C1 segment of cervical spinal cord (tissue), 14 donors: ENCODE measurements at regions not wholly inside any gene's neighbourhood (a gene's known extent, or its start where the extent isn't known, plus 50 kb on each side); places are given as distances from the start of the nearest gene placed in this dataset.

ENCODE experiments used
- DNase-seq, 14 donors: peaks; one replicate each; lab custom pipeline; 2025; lab: John Stamatoyannopoulos, UW

DNA sequence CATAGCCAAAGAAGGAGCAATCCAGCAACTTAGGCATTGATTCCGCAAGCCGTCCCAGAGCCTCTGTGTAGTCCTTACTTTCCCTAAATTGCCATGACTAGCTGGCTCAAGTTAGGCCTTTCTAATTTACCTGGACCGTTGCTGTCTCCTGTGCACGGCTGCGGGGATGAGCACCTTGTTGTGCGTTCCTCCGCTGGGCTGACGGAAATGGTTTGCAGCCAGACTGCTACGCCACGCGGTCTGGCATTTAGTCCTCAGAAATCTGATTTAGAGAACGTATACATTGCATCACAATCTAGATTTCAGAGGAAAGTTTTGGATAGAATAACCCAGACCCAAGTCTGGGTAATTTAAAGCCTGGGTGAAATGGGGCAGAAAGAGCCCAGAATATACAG, 133.2 kb upstream of the ARHGAP5 start:
- peak in 1 of 14 donors; percentile 64 for DNase-seq

DNA sequence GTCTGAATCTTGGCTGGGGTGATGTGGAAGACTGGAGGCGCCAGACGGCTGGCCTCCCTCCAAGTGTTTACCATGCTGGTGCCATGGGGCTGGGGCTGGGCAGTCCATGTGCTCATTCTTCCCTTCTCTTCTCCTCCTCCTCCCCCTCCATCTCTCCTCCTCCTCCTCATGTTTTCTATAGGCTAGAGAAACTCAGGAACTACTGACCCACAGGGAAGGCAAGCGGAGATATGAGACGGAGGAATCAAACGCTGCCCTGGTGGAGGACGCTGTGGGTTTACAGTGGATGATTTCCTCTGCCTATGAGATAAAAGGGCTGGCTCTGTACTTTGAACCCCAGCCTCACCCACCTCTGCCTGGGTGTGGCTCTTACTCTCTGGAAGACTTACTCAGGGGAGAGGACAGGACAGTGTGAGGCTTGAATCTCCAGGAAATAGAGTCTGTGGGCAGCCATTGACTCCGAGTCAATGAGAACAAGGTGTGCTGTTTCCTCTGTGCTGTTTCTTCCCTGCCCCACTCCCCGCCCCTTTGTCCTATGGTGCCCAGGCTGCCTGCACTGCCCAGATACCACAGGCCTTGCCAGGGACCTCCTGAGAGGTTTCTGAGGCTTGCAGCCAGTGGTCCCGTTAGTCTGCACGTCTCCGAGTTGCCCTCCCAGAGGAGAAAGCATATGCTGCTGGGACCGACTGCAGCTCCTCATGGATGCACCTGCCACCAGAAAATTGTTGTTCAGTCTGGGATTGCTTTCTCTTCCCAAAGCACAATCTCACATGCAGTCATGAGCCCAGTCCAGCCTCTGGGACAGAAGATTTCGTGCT, 132.6 kb upstream of the ARHGAP5 start:
- peak in 1 of 14 donors; percentile 83 for DNase-seq

DNA sequence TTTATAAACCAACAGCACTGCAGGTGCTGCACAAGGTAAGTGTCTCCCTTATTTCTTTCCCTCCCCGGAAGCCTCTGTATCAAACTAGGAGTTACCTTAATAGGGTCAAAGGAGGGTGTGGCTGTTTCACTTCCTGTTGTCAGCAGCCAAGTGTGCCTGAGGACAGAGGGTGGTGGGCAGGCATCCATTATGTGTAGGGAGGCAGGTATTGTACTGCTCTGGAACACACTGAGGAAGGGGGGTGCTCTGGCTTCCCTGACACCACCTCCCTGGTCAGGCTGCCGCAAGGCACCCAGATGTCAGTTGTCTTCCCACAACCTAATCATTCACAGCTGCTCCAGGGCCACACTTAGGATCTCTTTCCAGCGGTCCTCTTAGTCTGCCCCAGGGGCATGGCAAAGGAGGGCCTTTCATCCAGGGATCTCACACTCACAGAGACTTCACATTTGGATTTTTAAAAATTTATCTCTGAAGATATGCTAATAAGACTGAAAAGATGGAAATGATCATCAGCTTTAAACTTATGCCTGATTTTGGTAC, 132.0 kb upstream of the ARHGAP5 start:
- no peak for DNase-seq

DNA sequence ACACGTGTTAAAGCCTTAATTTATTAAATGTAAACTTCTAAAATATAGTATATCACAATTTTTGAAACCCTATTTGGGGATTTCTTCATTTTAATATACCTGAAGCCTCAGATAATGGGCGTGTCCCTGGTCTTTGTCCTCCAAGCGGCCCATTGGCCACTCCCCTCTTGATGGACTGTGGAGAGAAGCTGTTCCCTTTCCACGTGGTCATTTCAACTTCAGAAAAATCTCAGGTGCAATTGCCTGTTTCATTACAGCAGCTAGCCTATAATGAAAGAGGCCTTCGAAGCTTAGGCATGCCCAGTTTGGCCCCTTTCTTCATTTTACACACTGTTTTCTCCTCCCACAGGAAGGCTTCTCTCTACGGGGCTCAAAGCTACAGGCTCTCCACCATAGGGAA, 131.4 kb upstream of the ARHGAP5 start:
- DNase-seq, result no peak

DNA sequence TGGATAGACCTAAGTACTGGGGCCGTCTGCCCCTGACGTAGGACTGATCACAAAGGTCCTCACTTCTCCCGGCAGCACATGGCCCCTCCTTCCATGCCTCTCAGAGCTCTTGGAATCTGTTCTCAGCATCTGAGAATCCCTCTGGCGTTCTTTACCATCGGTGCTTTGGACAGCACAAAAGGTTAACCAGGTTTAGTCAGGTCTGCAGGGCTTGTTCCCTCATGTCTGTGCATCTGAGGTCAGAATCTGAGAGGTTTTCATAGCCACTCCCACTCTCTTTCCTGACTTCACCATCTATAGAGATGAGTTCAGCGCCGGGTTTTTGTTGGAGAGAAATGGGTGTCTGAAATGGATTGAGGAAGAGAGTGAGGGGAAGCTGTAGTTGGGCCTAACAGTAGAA, 130.0 kb upstream of the ARHGAP5 start:
- DNase-seq, result no peak

DNA sequence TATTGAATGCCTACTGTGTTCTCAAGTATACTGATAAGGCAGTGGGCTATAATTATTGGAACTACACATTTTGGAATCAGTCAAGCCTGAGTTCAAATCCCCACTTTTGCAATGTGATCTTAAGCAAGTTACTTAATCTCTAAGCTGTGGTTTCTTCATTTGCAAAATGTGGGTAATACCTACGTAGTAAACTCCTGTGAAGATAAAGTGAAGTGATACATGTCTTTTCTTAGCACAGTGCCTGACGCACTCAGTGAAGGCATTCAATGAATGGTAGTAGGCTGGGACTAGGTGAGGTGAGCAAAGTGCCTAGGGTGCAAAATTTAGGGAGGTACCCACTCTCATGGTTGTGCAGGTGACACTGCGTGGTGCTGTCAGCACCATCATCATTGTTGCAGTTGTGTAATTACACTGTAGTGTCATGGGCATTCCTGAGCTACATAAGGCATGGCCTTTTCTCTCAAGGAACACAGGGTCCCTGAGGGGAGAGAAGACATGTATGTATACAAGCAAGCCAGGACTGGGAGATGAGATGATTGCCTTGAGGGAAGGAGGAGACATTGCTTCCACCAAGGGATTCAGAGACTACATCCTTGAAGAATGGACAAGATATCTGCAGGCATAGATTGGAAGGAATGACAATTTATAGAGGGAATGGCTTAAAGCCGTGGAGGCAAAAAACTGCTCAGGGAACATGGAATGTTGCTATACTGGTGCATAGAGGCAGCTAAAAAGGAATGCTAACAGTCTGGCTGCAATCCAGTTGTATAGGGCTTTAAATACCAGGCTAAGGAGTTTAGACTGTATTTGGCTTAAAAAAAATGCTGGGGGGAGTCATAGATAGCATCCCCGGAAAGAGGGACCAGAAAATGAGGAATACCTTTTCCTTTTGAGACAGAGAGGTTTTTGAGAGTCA, 129.2 kb upstream of the ARHGAP5 start:
- no peak for DNase-seq

DNA sequence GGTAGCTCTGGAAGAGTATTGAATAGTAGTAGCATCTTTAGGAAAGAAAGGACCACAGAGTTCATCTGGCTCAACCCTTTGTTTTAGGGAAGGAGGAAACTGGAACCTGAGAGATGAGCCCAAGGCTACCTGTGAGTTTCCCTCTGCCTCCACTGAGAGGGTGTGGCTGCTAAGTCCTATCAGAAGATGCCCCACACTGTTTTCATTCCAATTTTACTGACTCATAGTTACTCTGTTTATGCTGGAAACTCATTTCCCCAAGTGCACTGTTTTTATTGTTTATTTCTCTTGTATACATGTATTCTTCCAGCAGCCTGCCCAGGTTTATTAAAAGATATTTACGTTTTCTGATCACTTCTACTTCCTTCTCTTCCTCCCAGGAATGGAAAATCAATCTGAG, 127.4 kb upstream of the ARHGAP5 start:
- DNase-seq, result no peak

DNA sequence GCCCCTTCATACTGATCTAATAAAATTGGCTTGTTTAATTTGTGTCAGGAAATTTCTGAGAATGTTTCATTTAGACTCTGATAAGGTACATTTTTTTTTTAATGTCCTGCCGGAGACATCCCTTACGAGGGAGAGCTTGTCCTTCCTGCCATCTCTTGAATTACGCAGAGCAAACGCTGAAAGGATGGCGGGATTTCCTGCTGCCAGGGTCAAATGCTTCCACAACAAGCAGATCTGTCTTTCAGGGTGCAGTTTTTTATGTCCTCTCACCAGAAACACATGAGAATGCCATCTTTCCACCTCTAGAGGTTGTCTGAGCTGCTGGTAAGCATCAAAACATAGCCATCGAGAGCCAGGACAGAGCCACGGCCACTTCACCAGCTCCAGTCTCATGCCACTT, 126.8 kb upstream of the ARHGAP5 start:
- no peak for DNase-seq

DNA sequence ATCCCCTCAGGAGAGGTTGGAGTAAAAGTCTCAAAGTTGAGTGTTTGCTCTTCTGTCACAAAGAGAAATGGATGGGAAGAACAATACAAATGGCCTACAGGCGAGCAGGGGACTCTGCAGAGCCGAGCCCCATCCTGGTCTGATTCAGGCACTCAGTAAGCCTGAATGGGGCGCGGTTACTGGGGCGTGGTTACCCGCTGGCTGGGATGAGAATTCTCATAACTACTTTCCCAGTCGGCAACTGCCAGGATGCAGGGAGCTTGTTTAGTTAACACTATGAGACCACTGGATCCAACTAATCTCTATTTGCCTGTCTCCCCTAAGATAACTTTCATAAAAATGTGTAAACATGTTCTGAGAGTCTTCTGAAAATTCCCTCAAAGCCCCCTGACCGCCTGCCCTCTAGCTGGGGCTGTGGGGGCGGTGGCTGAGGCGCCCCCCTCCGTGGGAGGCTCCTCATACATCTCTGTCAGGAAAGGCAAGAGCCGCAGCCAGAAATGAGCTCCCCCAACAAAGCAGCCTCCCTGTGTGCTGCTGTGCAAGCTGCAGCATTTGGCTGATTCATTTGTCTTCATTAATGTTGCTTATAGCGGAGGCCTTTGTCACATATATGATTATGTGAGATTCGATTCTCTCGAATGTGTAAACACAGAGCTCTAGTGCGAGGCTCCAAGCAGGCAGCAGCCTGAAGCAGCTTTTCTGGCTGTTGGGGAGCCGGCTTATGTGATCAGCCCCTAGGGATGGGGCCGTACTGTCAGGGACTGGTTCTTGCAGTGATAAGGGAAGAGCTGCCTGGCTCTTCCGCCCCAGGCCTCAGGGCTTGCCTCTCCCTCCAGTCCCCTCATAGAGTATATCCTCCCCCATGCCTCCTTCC, 126.1 kb upstream of the ARHGAP5 start:
- DNase-seq, result no peak

DNA sequence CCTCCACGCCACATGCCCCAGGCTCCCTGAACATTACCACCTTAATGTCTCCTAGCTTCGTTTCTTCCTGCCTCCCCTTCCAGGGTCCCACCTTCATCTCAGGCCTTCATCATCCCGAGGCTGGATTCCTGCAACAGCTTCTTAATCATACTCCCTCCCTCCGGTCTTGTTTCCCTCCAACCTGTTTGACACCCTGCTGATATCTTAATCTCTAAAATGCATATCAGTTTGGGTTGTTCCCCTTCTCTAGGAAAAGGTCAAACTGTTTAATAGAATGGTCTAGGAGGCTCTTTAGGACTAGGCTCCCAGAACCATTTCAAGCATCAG, 125.5 kb upstream of the ARHGAP5 start:
- DNase-seq, result no peak

DNA sequence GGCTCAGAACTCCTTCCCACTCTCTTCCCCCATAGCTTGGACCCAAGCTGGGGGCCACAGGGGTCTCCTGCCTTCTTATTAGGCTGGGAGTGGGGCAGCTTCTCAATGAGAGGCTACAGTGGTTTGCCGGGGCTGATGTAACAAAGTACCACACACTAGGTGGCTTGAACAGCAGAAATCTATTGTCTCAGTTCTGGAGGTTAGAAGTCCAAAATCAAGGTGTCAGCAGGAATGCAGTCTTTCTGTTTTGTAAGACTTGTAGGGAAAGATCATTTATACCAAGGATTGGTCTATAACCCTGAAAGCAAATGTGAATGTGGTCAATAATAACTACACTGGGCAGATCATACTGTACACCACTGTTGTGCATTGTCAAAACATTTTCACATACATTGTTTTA, 124.5 kb upstream of the ARHGAP5 start:
- DNase-seq, result no peak

DNA sequence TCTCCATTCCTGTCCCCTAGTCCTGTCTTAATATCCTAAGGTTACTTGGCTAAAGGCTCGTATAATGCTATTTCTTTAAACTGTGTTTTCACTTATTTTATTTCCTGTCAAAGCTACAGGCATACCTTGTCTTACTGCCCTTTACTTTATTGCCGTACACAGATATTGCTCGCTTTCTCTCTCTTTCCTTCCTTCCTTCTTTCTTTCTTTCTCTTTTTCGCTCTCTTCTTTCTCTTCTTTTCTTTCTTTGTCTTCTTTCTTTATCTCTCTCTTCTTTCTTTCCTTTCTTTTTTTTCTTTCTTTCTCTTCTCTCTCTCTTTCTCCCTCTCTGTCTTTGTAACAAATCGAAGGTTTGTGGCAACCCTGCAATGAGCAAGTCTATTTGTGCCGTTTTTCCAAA, 123.9 kb upstream of the ARHGAP5 start:
- DNase-seq, result no peak

DNA sequence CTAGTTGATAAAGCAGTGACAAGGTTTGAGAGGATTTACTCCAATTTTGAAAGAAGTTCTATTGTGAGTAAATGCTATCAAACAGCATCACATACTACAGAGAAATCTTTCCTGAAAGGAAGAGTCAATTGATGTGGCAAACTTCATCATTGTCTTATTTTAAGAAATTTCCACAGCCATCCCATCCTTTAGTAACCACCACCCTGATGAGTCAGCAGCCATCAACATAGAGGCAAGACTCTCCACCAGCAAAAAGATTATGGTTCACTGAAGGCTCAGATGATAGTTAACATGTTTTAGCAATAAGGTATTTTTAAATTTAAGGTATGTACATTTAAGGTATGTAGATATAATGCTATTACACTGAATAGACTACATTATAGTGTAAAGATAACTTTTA, 122.1 kb upstream of the ARHGAP5 start:
- DNase-seq, result no peak

DNA sequence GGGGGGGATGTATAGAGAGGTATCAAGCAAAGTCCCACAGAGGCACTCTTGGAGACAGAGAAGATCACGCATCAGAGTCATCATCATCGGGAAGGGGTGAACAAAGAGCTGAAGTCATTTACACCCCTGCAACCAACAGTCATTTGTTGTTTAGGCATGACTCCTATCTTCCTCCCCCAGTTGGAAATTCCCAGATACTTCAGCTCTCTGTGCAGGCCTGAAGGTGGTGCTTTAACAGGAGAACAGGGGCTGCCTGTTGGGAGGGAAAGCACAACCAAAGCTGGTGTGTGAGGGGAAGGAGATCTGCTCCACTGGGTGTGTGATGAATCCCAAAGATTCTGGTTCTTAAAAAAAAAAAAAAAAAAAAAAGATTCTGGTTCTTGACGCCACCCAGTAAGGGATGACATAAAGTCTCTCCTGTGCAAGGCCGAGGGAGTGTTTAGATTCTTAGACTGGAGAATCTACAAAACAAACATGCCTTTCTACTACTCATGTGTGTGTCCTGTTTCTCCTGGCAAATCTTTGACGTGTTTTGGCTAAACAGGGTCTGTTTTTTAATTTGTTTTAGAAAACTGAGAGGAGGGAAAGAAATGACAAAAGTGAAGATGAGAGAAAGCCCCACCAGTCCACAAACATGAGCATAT, 121.0 kb upstream of the ARHGAP5 start:
- DNase-seq, result no peak

DNA sequence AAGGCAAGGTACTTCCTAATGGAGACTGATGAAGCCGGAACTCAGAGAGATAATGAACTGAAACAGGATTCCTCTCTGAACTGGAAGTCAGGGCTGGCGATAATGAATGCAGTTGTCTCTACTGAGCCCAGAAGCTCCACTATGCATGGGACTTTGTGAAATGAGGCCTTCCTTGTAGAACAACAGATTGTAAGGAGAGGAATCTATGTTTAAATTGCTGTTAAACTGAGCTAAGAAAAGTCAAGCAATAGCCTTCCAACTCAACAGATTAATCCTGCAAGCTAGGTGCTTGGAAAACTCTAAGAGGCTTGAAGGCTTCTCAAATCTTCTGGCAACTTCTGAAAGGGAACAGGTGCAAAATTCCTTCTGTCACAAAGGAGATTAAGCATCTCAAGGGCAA, 119.5 kb upstream of the ARHGAP5 start:
- no peak for DNase-seq

DNA sequence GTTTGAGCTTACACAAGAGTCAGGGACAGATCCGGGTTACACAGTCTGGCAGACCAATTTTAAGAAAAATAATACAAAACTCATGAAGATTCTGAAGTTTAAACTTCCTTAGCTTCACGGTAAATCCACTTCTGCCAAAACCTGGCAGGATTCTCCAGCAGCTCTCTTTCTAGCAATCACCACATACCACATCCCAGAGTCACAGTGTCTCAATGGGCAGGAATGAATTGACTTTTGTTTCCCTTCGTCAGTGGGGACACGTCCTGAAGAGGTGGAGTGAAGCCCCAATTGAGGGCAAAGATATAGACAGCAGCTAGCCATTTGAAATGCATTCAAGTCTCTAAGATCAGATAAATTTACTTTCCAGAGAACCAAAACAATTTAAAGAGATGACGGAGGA, 117.1 kb upstream of the ARHGAP5 start:
- DNase-seq, result no peak

DNA sequence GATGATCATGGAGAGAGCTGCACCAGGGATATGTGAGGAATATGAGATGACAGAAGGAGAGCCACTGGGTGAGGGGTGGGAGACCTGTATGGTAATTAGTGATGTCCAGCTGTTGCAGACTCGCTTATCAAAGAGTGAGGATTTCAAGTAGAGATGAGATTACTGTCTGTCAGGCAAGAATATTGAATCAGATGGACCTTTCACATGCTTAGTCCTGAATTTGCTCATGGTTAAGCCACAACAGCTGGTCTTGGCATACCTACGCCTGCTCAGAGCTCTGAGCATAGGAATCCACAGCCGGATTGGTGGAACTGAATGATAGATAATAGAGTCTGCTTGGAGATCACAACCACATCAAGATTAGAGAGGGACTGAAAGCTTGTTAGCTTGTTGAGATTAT, 115.2 kb upstream of the ARHGAP5 start:
- no peak for DNase-seq

DNA sequence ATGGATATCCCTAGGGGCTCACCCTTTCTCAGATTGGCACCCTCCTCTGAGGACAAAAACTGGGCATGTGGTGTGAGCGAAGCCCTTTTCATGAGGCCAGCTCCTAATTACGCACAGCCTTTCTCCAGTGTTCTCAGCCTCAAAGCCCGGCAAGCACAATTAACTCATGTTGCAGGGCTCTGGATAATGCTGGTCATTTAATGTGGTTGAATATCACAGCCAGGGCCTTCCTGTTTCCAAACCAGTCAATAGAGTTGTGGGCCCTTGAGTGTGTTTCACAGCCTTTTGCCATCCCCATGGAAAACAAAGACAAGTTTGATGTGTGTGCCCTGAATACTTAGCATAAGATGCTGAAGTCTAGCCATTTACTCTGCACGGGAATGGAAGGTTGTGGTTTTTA, 114.2 kb upstream of the ARHGAP5 start:
- peak in 6 of 14 donors; percentile 24 to 52 (median 36) for DNase-seq

DNA sequence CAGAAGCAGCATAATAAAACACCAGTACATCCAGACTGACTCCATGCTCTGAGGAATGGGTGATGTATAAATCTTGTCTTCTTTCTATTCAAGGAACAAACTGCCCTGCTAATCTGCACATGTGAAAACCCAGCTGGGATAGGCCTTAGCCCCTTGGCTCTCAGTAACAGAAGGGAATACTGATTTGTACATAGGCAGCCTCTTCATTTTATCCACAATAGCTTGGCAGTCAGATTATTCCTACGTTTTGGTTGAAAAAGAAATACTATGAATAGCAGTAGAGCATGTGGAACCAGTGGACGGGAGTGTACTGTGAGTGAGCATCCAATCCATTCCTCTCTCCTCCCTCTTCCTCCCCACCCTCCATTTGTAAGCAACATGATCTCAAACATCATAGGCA, 113.5 kb upstream of the ARHGAP5 start:
- no peak for DNase-seq

DNA sequence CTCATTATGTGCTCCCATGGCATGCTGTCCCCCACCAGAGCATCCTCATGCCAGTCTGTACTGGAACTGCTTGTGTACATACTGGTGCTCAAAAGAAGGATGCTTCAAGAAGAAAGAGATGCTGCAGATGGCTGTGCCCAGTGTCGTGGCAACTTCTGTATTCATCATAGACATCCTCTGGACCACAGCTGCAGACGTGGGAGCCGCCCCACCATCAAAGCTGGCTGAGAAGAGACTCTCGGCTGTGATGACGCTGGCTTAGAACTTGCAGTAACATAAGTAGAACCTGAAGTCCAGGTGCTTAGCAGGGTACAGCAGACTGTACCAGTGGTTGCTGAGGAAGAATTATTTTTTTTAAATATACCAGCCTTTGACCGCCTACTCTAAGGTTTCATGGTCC, 112.6 kb upstream of the ARHGAP5 start:
- DNase-seq, result no peak

DNA sequence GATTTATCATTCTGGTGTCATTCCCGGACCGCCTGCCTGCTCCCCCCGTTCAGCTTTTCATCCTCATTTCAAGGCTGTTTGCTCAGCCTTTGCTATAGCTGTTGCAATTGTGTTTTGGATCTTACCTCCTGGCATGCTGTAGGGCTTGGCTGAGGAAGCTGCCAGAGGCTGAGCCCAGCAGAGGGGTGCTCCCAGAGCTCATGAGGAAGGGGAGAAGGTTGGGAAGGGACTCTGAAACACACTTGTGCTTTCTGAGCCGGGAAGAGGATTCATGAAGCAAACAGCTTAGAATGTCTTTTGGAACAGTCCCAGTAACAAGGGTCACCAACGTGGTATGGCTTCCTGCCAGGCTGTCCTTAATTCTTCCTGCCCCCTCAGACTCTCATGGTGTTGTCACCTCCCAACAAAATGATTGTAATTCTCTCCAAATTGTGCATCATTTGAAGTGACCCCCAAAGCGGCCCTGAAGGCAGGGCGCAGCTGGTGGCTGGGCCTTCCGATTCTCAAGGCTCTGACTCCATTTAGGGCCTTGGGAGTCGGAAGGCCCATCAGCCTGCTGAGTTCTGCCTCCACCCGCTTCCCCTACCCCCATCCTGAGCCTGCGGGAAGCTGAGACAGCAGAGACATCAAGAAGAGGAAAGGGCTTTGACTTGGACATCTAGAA, 111.9 kb upstream of the ARHGAP5 start:
- DNase-seq, result peak in 3 of 14 donors; percentile 23 to 65 (median 33)
